IPS-18c (cell line): ENCODE measurements at regions not wholly inside any gene's neighbourhood (a gene's known extent, or its start where the extent isn't known, plus 50 kb on each side); places are given as distances from the start of the nearest gene placed in this dataset.
"Not testable (repeated sequence)": the region's sequence is repeated elsewhere in the genome, so short reads cannot be mapped to it uniquely, and the experiment has no call there.

Experiments used
- H3K4me3 ChIP-seq: 2 replicates; pipeline ENCODE4 v1.7.0; 2013; ENCODE audit warnings: low read depth, mild to moderate bottlenecking, low read length, moderate library complexity; ENCODE audit not compliant: insufficient read depth
- H3K9me3 ChIP-seq: one replicate; pipeline ENCODE4 v1.6.1; 2013; ENCODE audit warnings: mild to moderate bottlenecking, low read length, moderate library complexity; ENCODE audit not compliant: control insufficient read depth, insufficient read depth

- Histone ChIP-seq H3K4me3 (no peak overlapping the region), H3K9me3 (no peaks in the 10 kb centered on the region)
Measured at GRCh38 chr9:71472400-71472799, 295.9 kb downstream of the CEMIP2 start.

GRCh38 chr9:71465392-71465791 lies 302.9 kb downstream of the CEMIP2 start:
- Histone ChIP-seq H3K4me3 (no peak overlapping the region), H3K9me3 (no peaks in the 10 kb centered on the region)

GRCh38 chr9:71459082-71459481 lies 309.2 kb downstream of the CEMIP2 start:
- no peak overlapping the region for H3K4me3 ChIP-seq

GRCh38 chr9:71446473-71447411 lies 321.6 kb downstream of the CEMIP2 start:
- Histone ChIP-seq H3K9me3 (no peaks in the 10 kb centered on the region), H3K4me3 (peak overlapping the region; percentile 77)

More at GRCh38 chr9:71459082-71459481, 309.2 kb downstream of the CEMIP2 start:
- H3K9me3 ChIP-seq: no peaks in the 10 kb centered on the region

- Histone ChIP-seq H3K4me3 (peak overlapping the region; percentile 77), H3K9me3 (no peaks in the 10 kb centered on the region)
Measured at GRCh38 chr9:71446106-71446472, 322.2 kb downstream of the CEMIP2 start.

- no peaks in the 10 kb centered on the region for H3K9me3 ChIP-seq
- H3K4me3 ChIP-seq: no peak overlapping the region
Measured at GRCh38 chr9:71442937-71443336, 321.5 kb upstream of the TRPM3 start.

- no peaks in the 10 kb centered on the region for H3K9me3 ChIP-seq
- H3K4me3 ChIP-seq: no peak overlapping the region
Measured at GRCh38 chr9:71441266-71441665, 319.8 kb upstream of the TRPM3 start.

GRCh38 chr9:71431931-71432330 lies 310.5 kb upstream of the TRPM3 start:
- no peaks in the 10 kb centered on the region for H3K9me3 ChIP-seq
- H3K4me3 ChIP-seq: no peak overlapping the region

GRCh38 chr9:71407341-71407740 lies 285.9 kb upstream of the TRPM3 start:
- not testable (repeated sequence) for H3K4me3 ChIP-seq, H3K9me3 ChIP-seq

GRCh38 chr9:71403106-71403505 lies 281.7 kb upstream of the TRPM3 start:
- Histone ChIP-seq H3K9me3 (peaks cover 4% of the 10 kb centered on the region), H3K4me3 (no peak overlapping the region)

- no peak overlapping the region for H3K4me3 ChIP-seq
- H3K9me3 ChIP-seq: no peaks in the 10 kb centered on the region
Measured at GRCh38 chr9:71393005-71393404, 271.6 kb upstream of the TRPM3 start.

- H3K9me3 ChIP-seq: no peaks in the 10 kb centered on the region
- H3K4me3 ChIP-seq: no peak overlapping the region
Measured at GRCh38 chr9:71384343-71384742, 262.9 kb upstream of the TRPM3 start.

GRCh38 chr9:71383308-71383940 lies 262.0 kb upstream of the TRPM3 start:
- no peak overlapping the region for H3K4me3 ChIP-seq

GRCh38 chr9:71368157-71368556 lies 246.7 kb upstream of the TRPM3 start:
- Histone ChIP-seq H3K9me3 (no peaks in the 10 kb centered on the region), H3K4me3 (no peak overlapping the region)

More at GRCh38 chr9:71383308-71383940, 262.0 kb upstream of the TRPM3 start:
- H3K9me3 ChIP-seq: no peaks in the 10 kb centered on the region

GRCh38 chr9:71364186-71364955 lies 242.9 kb upstream of the TRPM3 start:
- Histone ChIP-seq H3K4me3 (no peak overlapping the region), H3K9me3 (no peaks in the 10 kb centered on the region)

GRCh38 chr9:71363286-71363961 lies 242.0 kb upstream of the TRPM3 start:
- H3K9me3 ChIP-seq: no peaks in the 10 kb centered on the region
- H3K4me3 ChIP-seq: no peak overlapping the region

GRCh38 chr9:71361357-71361756 lies 239.9 kb upstream of the TRPM3 start:
- no peak overlapping the region for H3K4me3 ChIP-seq
- H3K9me3 ChIP-seq: no peaks in the 10 kb centered on the region
